ENCODE measurements at regions not wholly inside any gene's neighbourhood (a gene's known extent, or its start where the extent isn't known, plus 50 kb on each side); places are given as distances from the start of the nearest gene placed in this dataset.

DNA sequence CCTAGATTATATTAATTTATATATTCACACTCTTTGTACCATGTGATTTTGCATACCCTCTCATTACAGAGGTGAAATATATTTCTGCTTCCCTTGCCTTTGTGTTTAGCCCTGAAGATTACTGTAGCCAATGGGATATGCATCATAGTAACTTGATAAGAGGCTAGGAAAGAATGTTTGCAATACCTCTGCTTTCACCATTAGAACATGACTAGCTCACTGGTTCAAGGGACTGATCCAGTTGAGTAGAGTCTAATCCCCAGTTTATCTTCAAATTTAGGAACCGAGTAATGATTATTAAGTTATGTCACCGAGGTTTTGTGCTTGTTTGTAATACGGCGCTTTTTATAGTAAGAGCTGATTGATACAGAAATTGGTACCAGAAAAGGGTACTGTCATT is 552.6 kb upstream of the GJE1 start:
- Histone ChIP-seq H3K9ac (ENCODE audit: low read length) (no peak overlapping the region), H3K27me3 (replicated peaks; ENCODE audit: insufficient read depth, low read length) (no peaks in the 10 kb centered on the region), H3K4me2 (ENCODE audit: low read depth, low read length) (no peak overlapping the region), H2AFZ (ENCODE audit: low read length) (no peak overlapping the region), H3K9me3 (replicated peaks; ENCODE audit: insufficient read depth, low read length) (no peaks in the 10 kb centered on the region), H3K4me1 (ENCODE audit: low read length) (no peaks in the 10 kb centered on the region), H4K20me1 (ENCODE audit: insufficient read depth, low read length) (no peaks in the 10 kb centered on the region), H3K4me3 (ENCODE audit: low read length) (no peak overlapping the region), H3K36me3 (replicated peaks; ENCODE audit: insufficient read depth, low read length) (no peaks in the 10 kb centered on the region), H3K79me2 (ENCODE audit: low read length) (no peaks in the 10 kb centered on the region), H3K9me2 (replicated peaks; ENCODE audit: insufficient read depth, low read length) (no peaks in the 10 kb centered on the region), H3K27ac (ENCODE audit: low read length) (no peak overlapping the region), H3F3A (ENCODE audit: insufficient read depth, low read length) (no peaks in the 10 kb centered on the region)
- no peak for DNase-seq
- TF ChIP-seq EZH2 (optimal IDR thresholded peaks at IDR 0.05; ENCODE audit: low read depth, low read length) (no peak), EZH2phosphoT487 (IDR thresholded peaks at IDR 0.05; ENCODE audit: low read length) (no peak)
- TF ChIP-seq, protein P1, sequence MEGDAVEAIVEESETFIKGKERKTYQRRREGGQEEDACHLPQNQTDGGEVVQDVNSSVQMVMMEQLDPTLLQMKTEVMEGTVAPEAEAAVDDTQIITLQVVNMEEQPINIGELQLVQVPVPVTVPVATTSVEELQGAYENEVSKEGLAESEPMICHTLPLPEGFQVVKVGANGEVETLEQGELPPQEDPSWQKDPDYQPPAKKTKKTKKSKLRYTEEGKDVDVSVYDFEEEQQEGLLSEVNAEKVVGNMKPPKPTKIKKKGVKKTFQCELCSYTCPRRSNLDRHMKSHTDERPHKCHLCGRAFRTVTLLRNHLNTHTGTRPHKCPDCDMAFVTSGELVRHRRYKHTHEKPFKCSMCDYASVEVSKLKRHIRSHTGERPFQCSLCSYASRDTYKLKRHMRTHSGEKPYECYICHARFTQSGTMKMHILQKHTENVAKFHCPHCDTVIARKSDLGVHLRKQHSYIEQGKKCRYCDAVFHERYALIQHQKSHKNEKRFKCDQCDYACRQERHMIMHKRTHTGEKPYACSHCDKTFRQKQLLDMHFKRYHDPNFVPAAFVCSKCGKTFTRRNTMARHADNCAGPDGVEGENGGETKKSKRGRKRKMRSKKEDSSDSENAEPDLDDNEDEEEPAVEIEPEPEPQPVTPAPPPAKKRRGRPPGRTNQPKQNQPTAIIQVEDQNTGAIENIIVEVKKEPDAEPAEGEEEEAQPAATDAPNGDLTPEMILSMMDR (IDR thresholded peaks at IDR 0.05; ENCODE audit: low read length) = no peak

DNA sequence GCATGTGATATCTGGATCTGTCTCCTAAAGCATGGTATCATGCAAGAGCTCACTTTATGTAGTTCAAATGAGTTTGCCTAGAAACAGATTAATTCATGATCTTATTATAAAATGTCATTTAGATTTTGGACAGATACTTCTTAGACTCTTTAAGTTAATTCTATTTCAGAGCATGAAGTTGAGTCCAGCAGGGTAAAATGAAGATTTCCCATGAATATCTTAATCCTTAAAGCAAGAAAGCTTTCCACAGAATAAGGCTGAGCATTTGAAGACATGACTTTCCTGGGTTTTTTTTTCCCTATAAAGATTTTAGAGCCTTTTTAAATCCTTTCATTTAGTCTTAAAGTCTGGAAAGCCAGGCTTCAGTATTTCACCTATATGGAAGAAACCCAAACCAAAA is 556.0 kb upstream of the GJE1 start:
- no peaks in the 10 kb centered on the region for H3K27me3 ChIP-seq (replicated peaks; ENCODE audit: insufficient read depth, low read length)
- H3K9ac ChIP-seq (ENCODE audit: low read length) = no peak overlapping the region
- H3K9me2 ChIP-seq (replicated peaks; ENCODE audit: insufficient read depth, low read length) = no peaks in the 10 kb centered on the region
- H2AFZ ChIP-seq (ENCODE audit: low read length) = no peak overlapping the region
- H3K36me3 ChIP-seq (replicated peaks; ENCODE audit: insufficient read depth, low read length) = no peaks in the 10 kb centered on the region
- H3K79me2 ChIP-seq (ENCODE audit: low read length) = no peaks in the 10 kb centered on the region
- H4K20me1 ChIP-seq (ENCODE audit: insufficient read depth, low read length) = no peaks in the 10 kb centered on the region
- DNase-seq = no peak
- TF ChIP-seq EZH2 (optimal IDR thresholded peaks at IDR 0.05; ENCODE audit: low read depth, low read length) (no peak), EZH2phosphoT487 (IDR thresholded peaks at IDR 0.05; ENCODE audit: low read length) (no peak)
- TF ChIP-seq, protein P1 (IDR thresholded peaks at IDR 0.05; ENCODE audit: low read length) = no peak
- H3F3A ChIP-seq (ENCODE audit: insufficient read depth, low read length) = no peaks in the 10 kb centered on the region
- H3K4me2 ChIP-seq (ENCODE audit: low read depth, low read length) = no peak overlapping the region
- H3K9me3 ChIP-seq (replicated peaks; ENCODE audit: insufficient read depth, low read length) = no peaks in the 10 kb centered on the region
- no peaks in the 10 kb centered on the region for H3K4me1 ChIP-seq (ENCODE audit: low read length)
- no peak overlapping the region for H3K27ac ChIP-seq (ENCODE audit: low read length)
- H3K4me3 ChIP-seq (ENCODE audit: low read length) = no peak overlapping the region

DNA sequence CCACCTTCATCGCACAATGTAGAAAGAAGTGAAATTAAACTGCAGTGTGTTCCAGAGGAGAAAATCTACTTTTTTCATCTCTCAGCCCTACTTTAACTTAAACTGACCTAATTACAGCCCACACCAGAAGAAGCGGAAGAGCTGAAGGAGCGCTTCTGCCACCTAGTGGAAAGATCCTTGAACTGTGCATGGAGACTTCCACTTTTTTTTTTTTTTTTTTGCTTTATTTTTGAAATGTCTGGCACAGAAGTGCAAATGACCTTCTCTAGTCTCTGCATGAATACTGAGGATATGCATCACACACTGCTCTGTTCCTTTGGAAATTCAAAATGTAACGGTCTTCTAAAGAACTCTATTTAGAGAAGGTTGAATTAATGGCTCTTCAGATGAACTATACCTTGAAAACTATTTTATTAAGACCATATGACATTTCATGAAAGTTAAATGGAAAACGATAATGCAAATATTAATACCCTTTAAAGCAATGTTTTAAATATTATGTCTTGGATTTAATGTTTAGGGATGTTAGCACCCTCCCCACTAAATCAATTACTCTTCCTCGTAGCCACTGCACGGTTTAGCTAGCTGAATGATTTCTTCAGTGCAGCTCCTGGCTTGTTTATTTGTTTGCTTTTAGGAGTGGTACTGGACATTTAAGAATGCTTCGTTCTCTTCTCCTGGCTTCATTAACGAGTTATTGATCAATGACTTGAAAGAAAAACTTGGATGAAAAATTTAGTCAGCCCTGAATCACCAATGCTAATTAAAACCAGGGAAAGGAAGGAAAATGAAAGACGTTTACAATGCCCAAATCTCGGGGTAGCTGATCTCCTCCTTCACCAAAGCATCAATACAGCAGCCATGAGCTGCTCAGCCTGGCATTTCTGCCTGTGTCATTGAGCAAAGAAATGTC is 569.6 kb upstream of the GJE1 start:
- Histone ChIP-seq H3K36me3 (replicated peaks; ENCODE audit: insufficient read depth, low read length) (no peaks in the 10 kb centered on the region), H3K27me3 (replicated peaks; ENCODE audit: insufficient read depth, low read length) (no peaks in the 10 kb centered on the region), H3K27ac (ENCODE audit: low read length) (no peak overlapping the region), H3K9me3 (replicated peaks; ENCODE audit: insufficient read depth, low read length) (no peaks in the 10 kb centered on the region), H3K4me3 (ENCODE audit: low read length) (peak overlapping the region; percentile 24), H2AFZ (ENCODE audit: low read length) (0 out of 2 replicates have a peak overlapping the region, but pooled peaks have one; percentile 37), H3F3A (ENCODE audit: insufficient read depth, low read length) (no peaks in the 10 kb centered on the region), H3K9me2 (replicated peaks; ENCODE audit: insufficient read depth, low read length) (no peaks in the 10 kb centered on the region), H3K4me1 (ENCODE audit: low read length) (peaks cover 5% of the 10 kb centered on the region), H4K20me1 (ENCODE audit: insufficient read depth, low read length) (no peaks in the 10 kb centered on the region), H3K9ac (ENCODE audit: low read length) (peak overlapping the region; percentile 11; the same call in 1 of the 2 replicates), H3K79me2 (ENCODE audit: low read length) (no peaks in the 10 kb centered on the region), H3K4me2 (ENCODE audit: low read depth, low read length) (peak overlapping the region; percentile 38; the same call in 1 of the 2 replicates)
- peak; percentile 77 for DNase-seq
- TF ChIP-seq EZH2 (optimal IDR thresholded peaks at IDR 0.05; ENCODE audit: low read depth, low read length) (no peak), EZH2phosphoT487 (IDR thresholded peaks at IDR 0.05; ENCODE audit: low read length) (no peak)
- TF ChIP-seq, protein P1 (IDR thresholded peaks at IDR 0.05; ENCODE audit: low read length) = peak; percentile 82
